ENCODE measurements at regions not wholly inside any gene's neighbourhood (a gene's known extent, or its start where the extent isn't known, plus 50 kb on each side); places are given as distances from the start of the nearest gene placed in this dataset.

DNA sequence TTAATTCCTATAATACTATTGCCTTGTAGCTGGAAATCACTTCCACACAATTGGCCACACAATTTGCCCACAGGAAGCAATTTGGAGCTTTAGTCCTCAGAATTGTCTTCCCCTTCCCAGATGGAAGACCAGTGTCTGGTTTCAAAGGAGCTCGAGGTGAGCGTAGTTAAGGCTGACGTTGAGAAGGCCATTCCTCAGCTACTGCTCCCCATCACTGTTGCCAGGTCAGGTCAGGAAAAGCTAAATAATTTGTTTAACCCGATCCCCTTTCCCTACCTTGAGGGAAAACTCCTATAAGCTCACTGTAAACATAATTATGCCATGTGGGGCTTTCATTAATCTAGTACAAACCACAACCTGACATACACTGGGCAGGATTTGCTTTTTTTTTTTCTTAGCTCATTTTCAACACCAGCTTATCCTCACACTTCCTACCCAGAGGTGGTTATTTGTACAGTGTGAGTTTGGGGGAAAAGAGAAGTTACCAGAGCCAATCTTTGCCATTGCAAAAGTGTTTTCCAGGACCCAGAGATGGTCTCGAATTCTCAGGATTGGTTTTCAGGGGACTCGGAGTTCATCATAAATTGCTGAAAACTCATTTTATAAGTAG lies 242.7 kb downstream of the CLIC5 start:
- intact Hi-C loops (cut with DNase I): no loop called here
- 89% methylated on average over 6 of the region's 6 CpGs for WGBS, 2 donors
- H3K9me3 ChIP-seq: no peaks in the 10 kb centered on the region
- H3K27ac ChIP-seq: no peak overlapping the region
- DNase-seq: no peak
- H3K4me3 ChIP-seq (replicated peaks in 1 of 3): no peak overlapping the region
- no peaks in the 10 kb centered on the region for H3K36me3 ChIP-seq
- TF ChIP-seq, protein P1, sequence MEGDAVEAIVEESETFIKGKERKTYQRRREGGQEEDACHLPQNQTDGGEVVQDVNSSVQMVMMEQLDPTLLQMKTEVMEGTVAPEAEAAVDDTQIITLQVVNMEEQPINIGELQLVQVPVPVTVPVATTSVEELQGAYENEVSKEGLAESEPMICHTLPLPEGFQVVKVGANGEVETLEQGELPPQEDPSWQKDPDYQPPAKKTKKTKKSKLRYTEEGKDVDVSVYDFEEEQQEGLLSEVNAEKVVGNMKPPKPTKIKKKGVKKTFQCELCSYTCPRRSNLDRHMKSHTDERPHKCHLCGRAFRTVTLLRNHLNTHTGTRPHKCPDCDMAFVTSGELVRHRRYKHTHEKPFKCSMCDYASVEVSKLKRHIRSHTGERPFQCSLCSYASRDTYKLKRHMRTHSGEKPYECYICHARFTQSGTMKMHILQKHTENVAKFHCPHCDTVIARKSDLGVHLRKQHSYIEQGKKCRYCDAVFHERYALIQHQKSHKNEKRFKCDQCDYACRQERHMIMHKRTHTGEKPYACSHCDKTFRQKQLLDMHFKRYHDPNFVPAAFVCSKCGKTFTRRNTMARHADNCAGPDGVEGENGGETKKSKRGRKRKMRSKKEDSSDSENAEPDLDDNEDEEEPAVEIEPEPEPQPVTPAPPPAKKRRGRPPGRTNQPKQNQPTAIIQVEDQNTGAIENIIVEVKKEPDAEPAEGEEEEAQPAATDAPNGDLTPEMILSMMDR (IDR thresholded peaks at IDR 0.05): no peak
- no peak for TF ChIP-seq POLR2A (IDR thresholded peaks at IDR 0.05)
- peaks cover 5% of the 10 kb centered on the region in 2 donors for H3K4me1 ChIP-seq
- no peaks in the 10 kb centered on the region for H3K27me3 ChIP-seq

DNA sequence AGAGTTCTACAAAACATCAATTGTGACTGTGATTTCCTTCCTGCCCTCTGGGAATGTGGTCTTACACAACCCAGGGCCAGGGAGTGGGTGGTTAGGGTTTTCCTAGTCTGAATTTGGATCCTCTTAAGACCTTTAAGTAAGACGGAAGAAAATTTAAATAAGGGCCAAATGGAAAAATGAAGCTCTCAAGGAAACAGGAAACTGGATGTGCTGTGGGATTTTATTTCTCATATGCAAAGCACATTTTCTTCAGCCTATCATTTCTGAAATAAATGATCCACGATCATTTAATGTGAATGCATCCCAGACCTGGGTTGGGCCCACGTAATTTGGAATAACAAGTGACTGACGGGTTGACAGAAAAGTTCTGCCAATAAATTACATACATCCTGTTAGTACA lies 243.6 kb downstream of the CLIC5 start:
- WGBS, 2 donors: 78 to 83% methylated on average over 4 of the region's 4 CpGs
- Histone ChIP-seq H3K27ac (no peak overlapping the region), H3K4me1 (peaks cover 5% of the 10 kb centered on the region in 2 donors), H3K27me3 (no peaks in the 10 kb centered on the region), H3K4me3 (replicated peaks in 1 of 3) (no peak overlapping the region), H3K9me3 (no peaks in the 10 kb centered on the region), H3K36me3 (no peaks in the 10 kb centered on the region)
- DNase-seq: no peak
- intact Hi-C loops (cut with DNase I): no loop called here
- TF ChIP-seq, protein P1 (IDR thresholded peaks at IDR 0.05): no peak
- no peak for TF ChIP-seq POLR2A (IDR thresholded peaks at IDR 0.05)

- no peaks in the 10 kb centered on the region for H3K36me3 ChIP-seq
- no peaks in the 10 kb centered on the region for H3K9me3 ChIP-seq
- no peak overlapping the region for H3K4me3 ChIP-seq (replicated peaks in 1 of 3)
- no peaks in the 10 kb centered on the region for H3K27me3 ChIP-seq
- intact Hi-C loops (cut with DNase I): no loop called here
- TF ChIP-seq, protein P1 (IDR thresholded peaks at IDR 0.05): no peak
- no peak for TF ChIP-seq POLR2A (IDR thresholded peaks at IDR 0.05)
- H3K4me1 ChIP-seq: no peaks in the 10 kb centered on the region
- H3K27ac ChIP-seq: no peak overlapping the region
- no peak for DNase-seq
Observed at GRCh38 chr6:45763281-45763680, 252.4 kb downstream of the CLIC5 start.

DNA sequence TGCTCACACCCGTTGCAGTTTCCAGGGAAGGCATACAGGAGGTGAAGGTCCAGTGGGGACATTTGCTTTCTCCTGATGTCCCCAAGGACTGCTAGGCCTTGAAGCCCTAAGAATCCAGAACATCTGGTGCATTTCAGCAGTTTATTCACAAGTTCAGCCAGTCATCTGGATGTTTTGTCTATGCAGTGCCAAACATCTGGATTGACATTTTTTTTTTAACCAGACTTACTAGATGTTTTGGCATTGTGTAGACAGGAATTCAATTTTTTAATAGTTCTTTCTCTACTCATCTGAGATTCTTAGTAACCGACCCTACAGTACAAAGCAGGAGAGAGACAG lies 256.2 kb downstream of the CLIC5 start:
- H3K9me3 ChIP-seq: no peaks in the 10 kb centered on the region
- intact Hi-C loops (cut with DNase I): no loop called here
- no peaks in the 10 kb centered on the region for H3K36me3 ChIP-seq
- H3K27me3 ChIP-seq: no peaks in the 10 kb centered on the region
- H3K4me3 ChIP-seq (replicated peaks in 1 of 3): no peak overlapping the region
- 68 to 75% methylated on average over 2 of the region's 2 CpGs for WGBS, 2 donors
- TF ChIP-seq, protein P1 (IDR thresholded peaks at IDR 0.05): no peak
- no peak for TF ChIP-seq POLR2A (IDR thresholded peaks at IDR 0.05)
- peaks cover 0 to 6% of the 10 kb centered on the region in 2 donors for H3K4me1 ChIP-seq
- no peak for DNase-seq
- no peak overlapping the region for H3K27ac ChIP-seq

GRCh38 chr6:45758787-45759471 lies 256.7 kb downstream of the CLIC5 start:
- no peak overlapping the region for H3K27ac ChIP-seq
- no peaks in the 10 kb centered on the region for H3K9me3 ChIP-seq
- no peaks in the 10 kb centered on the region for H3K36me3 ChIP-seq
- TF ChIP-seq, protein P1 (IDR thresholded peaks at IDR 0.05): no peak
- no peak for TF ChIP-seq POLR2A (IDR thresholded peaks at IDR 0.05)
- no peak overlapping the region for H3K4me3 ChIP-seq (replicated peaks in 1 of 3)
- H3K4me1 ChIP-seq: peaks cover 0 to 6% of the 10 kb centered on the region in 2 donors
- WGBS, 2 donors: 82 to 84% methylated on average over 15 of the region's 15 CpGs
- DNase-seq: no peak
- intact Hi-C loops (cut with DNase I): no loop called here
- no peaks in the 10 kb centered on the region for H3K27me3 ChIP-seq
